MCF 10A (cell line): ENCODE measurements at regions not wholly inside any gene's neighbourhood (a gene's known extent, or its start where the extent isn't known, plus 50 kb on each side); places are given as distances from the start of the nearest gene placed in this dataset.

ENCODE experiments used
- BruUV-seq: library from RNA; stranded (reverse); fragments of 400-500 nt; replicated peaks from 2 replicates; lab custom pipeline; 2021; lab: Mats Ljungman, UMichigan
- CTCF ChIA-PET: fragments of 300-600 bp; sonication (Branson Sonifier 250); formaldehyde crosslinking; extraction: SDS; loops from one replicate; lab custom pipeline; 2021; ENCODE audit warnings: antibody characterized with exemption, inconsistent platforms; lab: Yijun Ruan, JAX
- POLR2A ChIA-PET: fragments of 300-600, 350-650 bp; sonication (Branson Sonifier 250); formaldehyde crosslinking; extraction: SDS; loops from one replicate; lab custom pipeline; 2020; ENCODE audit warnings: antibody characterized with exemption, inconsistent platforms; lab: Yijun Ruan, JAX
- DNase-seq: peaks from one replicate; pipeline ENCODE4 v3.0.0-alpha.2; 2018; ENCODE audit not compliant: unreplicated experiment
- H3K27ac Mint-ChIP-seq: one replicate; pipeline ENCODE4 v1.8.0; 2022; ENCODE audit warnings: mild to moderate bottlenecking, low read depth, mixed read lengths; ENCODE audit not compliant: unreplicated experiment
- H3K27me3 Mint-ChIP-seq: one replicate; pipeline ENCODE4 v1.8.0; 2022; ENCODE audit warnings: mixed read lengths; ENCODE audit not compliant: insufficient read depth, unreplicated experiment
- H3K36me3 Mint-ChIP-seq: one replicate; pipeline ENCODE4 v1.8.0; 2022; ENCODE audit warnings: mild to moderate bottlenecking, moderate library complexity, mixed read lengths; ENCODE audit not compliant: insufficient read depth, unreplicated experiment
- H3K4me1 Mint-ChIP-seq: one replicate; pipeline ENCODE4 v1.8.0; 2022; ENCODE audit warnings: mixed read lengths; ENCODE audit not compliant: insufficient read depth, unreplicated experiment
- H3K4me3 Mint-ChIP-seq: one replicate; pipeline ENCODE4 v1.8.0; 2022; ENCODE audit warnings: mild to moderate bottlenecking, moderate library complexity, mixed read lengths; ENCODE audit not compliant: unreplicated experiment
- H3K9me3 Mint-ChIP-seq: one replicate; pipeline ENCODE4 v1.8.0; 2022; ENCODE audit warnings: mixed read lengths; ENCODE audit not compliant: unreplicated experiment
- CTCF ChIP-seq: fragments of 200-600 bp; IDR thresholded peaks from one replicate; pipeline ENCODE4 v1.8.0; 2022; ENCODE audit warnings: antibody characterized with exemption, mild to moderate bottlenecking; ENCODE audit not compliant: unreplicated experiment
- intact Hi-C: fragments of 100-400 bp; cut with micrococcal nuclease; formaldehyde crosslinking; loops from 2 replicates; pipeline ENCODE4 v1.14.1; 2022

GRCh38 chr1:116302281-116302680 lies 70.8 kb upstream of the ATP1A1 start:
- POLR2A ChIA-PET: interaction anchor here (0.6 to 0.7 kb wide), 2 partner anchors 18 to 22 kb away, joined by 3 to 4 read pairs; no protein-coding TSS in a partner anchor
- Mint-ChIP-seq H3K9me3 (no peaks in the 10 kb centered on the region), H3K27ac (no peak overlapping the region), H3K27me3 (no peaks in the 10 kb centered on the region), H3K36me3 (no peaks in the 10 kb centered on the region), H3K4me3 (no peak overlapping the region), H3K4me1 (peaks cover 12% of the 10 kb centered on the region)
- no TSS peak for BruUV-seq
- CTCF ChIA-PET: interaction anchor here (0.7 kb wide), 1 partner anchor 64 kb away, joined by 3 read pairs; no protein-coding TSS in a partner anchor
- TF ChIP-seq CTCF: no peak
- intact Hi-C loops: no loop called here
- no peak for DNase-seq

GRCh38 chr1:116306102-116306501 lies 66.9 kb upstream of the ATP1A1 start:
- BruUV-seq: no TSS peak
- H3K36me3 Mint-ChIP-seq: no peaks in the 10 kb centered on the region
- ChIA-PET POLR2A (interaction anchor here (1.0 kb wide), 1 partner anchor 12 kb away, joined by 3 read pairs; no protein-coding TSS in a partner anchor), CTCF (no interaction called here)
- no peak for TF ChIP-seq CTCF
- DNase-seq: no peak
- intact Hi-C loops: no loop called here
- no peaks in the 10 kb centered on the region for H3K9me3 Mint-ChIP-seq
- H3K27me3 Mint-ChIP-seq: no peaks in the 10 kb centered on the region
- H3K27ac Mint-ChIP-seq: no peak overlapping the region
- no peak overlapping the region for H3K4me3 Mint-ChIP-seq
- peaks cover 11% of the 10 kb centered on the region for H3K4me1 Mint-ChIP-seq

- no peaks in the 10 kb centered on the region for H3K9me3 Mint-ChIP-seq
- no peak for DNase-seq
- H3K27me3 Mint-ChIP-seq: no peaks in the 10 kb centered on the region
- BruUV-seq: no TSS peak
- no peaks in the 10 kb centered on the region for H3K36me3 Mint-ChIP-seq
- H3K4me3 Mint-ChIP-seq: no peak overlapping the region
- H3K4me1 Mint-ChIP-seq: peaks cover 11% of the 10 kb centered on the region
- CTCF ChIA-PET: interaction anchor here (0.5 to 1.2 kb wide), 3 partner anchors 9 to 138 kb away, joined by 3 to 6 read pairs (median 3); no protein-coding TSS in a partner anchor
- H3K27ac Mint-ChIP-seq: no peak overlapping the region
- intact Hi-C loops: no loop called here
- TF ChIP-seq CTCF: no peak
- POLR2A ChIA-PET: interaction anchor here (1.0 kb wide), 2 partner anchors 13 to 69 kb away, joined by 3 read pairs; no protein-coding TSS in a partner anchor
Measured at GRCh38 chr1:116306840-116307442, 66.1 kb upstream of the ATP1A1 start.

- no peaks in the 10 kb centered on the region for H3K27me3 Mint-ChIP-seq
- no peak for DNase-seq
- H3K36me3 Mint-ChIP-seq: no peaks in the 10 kb centered on the region
- intact Hi-C loops: no loop called here
- H3K4me3 Mint-ChIP-seq: no peak overlapping the region
- H3K27ac Mint-ChIP-seq: no peak overlapping the region
- no peak for TF ChIP-seq CTCF
- no TSS peak for BruUV-seq
- H3K9me3 Mint-ChIP-seq: no peaks in the 10 kb centered on the region
- ChIA-PET CTCF (interaction anchor here (0.6 to 3.5 kb wide), 2 partner anchors 177 to 235 kb away, joined by 4 to 13 read pairs; no protein-coding TSS in a partner anchor), POLR2A (interaction anchor here (0.7 to 3.3 kb wide), 8 partner anchors 12 to 149 kb away, joined by 3 to 23 read pairs (median 6); no protein-coding TSS in a partner anchor)
- peaks cover 11% of the 10 kb centered on the region for H3K4me1 Mint-ChIP-seq
Measured at GRCh38 chr1:116308276-116308675, 64.8 kb upstream of the ATP1A1 start.
